ENCODE measurements at regions not wholly inside any gene's neighbourhood (a gene's known extent, or its start where the extent isn't known, plus 50 kb on each side); places are given as distances from the start of the nearest gene placed in this dataset.

- 38% methylated on average over 2 of the region's 3 CpGs for WGBS (ENCODE audit: insufficient coverage)
- no peak for TF ChIP-seq CTCF (IDR thresholded peaks at IDR 0.05)
- Histone ChIP-seq H3K4me1 (ENCODE audit: control insufficient read depth in 1 of 2, insufficient read depth in 2 of 2, low read length in 2 of 2) (peaks cover 12% of the 10 kb centered on the region in 2 donors), H4K20me1 (ENCODE audit: insufficient read depth, low read length) (no peaks in the 10 kb centered on the region), H3K27ac (ENCODE audit: low read depth in 1 of 2, low read length in 2 of 2) (peak overlapping the region in 1 of 2 donors; percentile 66), H3K4me2 (replicated peaks; ENCODE audit: extremely low read depth, low read length, poor library complexity, severe bottlenecking) (peak overlapping the region; percentile 19), H3K36me3 (replicated peaks in 1 of 2; ENCODE audit: control insufficient read depth in 1 of 2, insufficient read depth in 2 of 2, low read length in 2 of 2) (no peaks in the 10 kb centered on the region), H3K79me2 (ENCODE audit: insufficient read depth, low read length) (no peaks in the 10 kb centered on the region), H3K9me3 (replicated peaks in 1 of 2; ENCODE audit: control insufficient read depth in 1 of 2, insufficient read depth in 1 of 2, low read length in 2 of 2) (no peaks in the 10 kb centered on the region), H3K9ac (ENCODE audit: insufficient read depth, low read length, poor library complexity, severe bottlenecking) (no peak overlapping the region), H3K27me3 (ENCODE audit: control insufficient read depth in 2 of 2, insufficient read depth in 2 of 2, low read length in 2 of 2) (no peaks in the 10 kb centered on the region), H2AFZ (ENCODE audit: insufficient read depth, low read depth, low read length, poor library complexity, severe bottlenecking) (peak overlapping the region; percentile 27), H3K4me3 (replicated peaks in 1 of 3; ENCODE audit: low read depth in 2 of 3, low read length in 3 of 3) (peak overlapping the region in 1 of 3 experiments; percentile 28)
- peak overlapping the region in 1 of 2 donors; percentile 26 for H3K4me3 Mint-ChIP-seq
- intact Hi-C loops (cut with micrococcal nuclease): no loop called here
- DNase-seq: peak; percentile 7 to 29 (median 21)
- peaks cover 0 to 5% (median 0%) of the 10 kb centered on the region in 3 donors for H3K27me3 Mint-ChIP-seq (ENCODE audit: low read depth in 3 of 3)
- peak overlapping the region; percentile 28 to 84 (median 65) for H3K27ac Mint-ChIP-seq
- peaks cover 0 to 3% (median 0%) of the 10 kb centered on the region in 7 donors for H3K9me3 Mint-ChIP-seq
- H3K4me1 Mint-ChIP-seq: peaks cover 12% of the 10 kb centered on the region
- no peaks in the 10 kb centered on the region for H3K36me3 Mint-ChIP-seq
Observed at GRCh38 chr4:81814987-81815541, 343.4 kb upstream of the RASGEF1B start.

- Mint-ChIP-seq H3K27me3 (ENCODE audit: low read depth in 3 of 3) (peaks cover 0 to 2% (median 0%) of the 10 kb centered on the region in 3 donors), H3K4me3 (no peak overlapping the region), H3K36me3 (no peaks in the 10 kb centered on the region), H3K9me3 (peaks cover 0 to 2% (median 0%) of the 10 kb centered on the region in 7 donors), H3K4me1 (peaks cover 12% of the 10 kb centered on the region), H3K27ac (no peak overlapping the region)
- Histone ChIP-seq H3K4me1 (ENCODE audit: control insufficient read depth in 1 of 2, insufficient read depth in 2 of 2, low read length in 2 of 2) (peaks cover 12% of the 10 kb centered on the region in 2 donors), H3K9me3 (replicated peaks in 1 of 2; ENCODE audit: control insufficient read depth in 1 of 2, insufficient read depth in 1 of 2, low read length in 2 of 2) (no peaks in the 10 kb centered on the region), H3K4me3 (replicated peaks in 1 of 3; ENCODE audit: low read depth in 2 of 3, low read length in 3 of 3) (no peak overlapping the region), H3K36me3 (replicated peaks in 1 of 2; ENCODE audit: control insufficient read depth in 1 of 2, insufficient read depth in 2 of 2, low read length in 2 of 2) (no peaks in the 10 kb centered on the region), H3K4me2 (replicated peaks; ENCODE audit: extremely low read depth, low read length, poor library complexity, severe bottlenecking) (no peak overlapping the region), H4K20me1 (ENCODE audit: insufficient read depth, low read length) (no peaks in the 10 kb centered on the region), H3K9ac (ENCODE audit: insufficient read depth, low read length, poor library complexity, severe bottlenecking) (no peak overlapping the region), H2AFZ (ENCODE audit: insufficient read depth, low read depth, low read length, poor library complexity, severe bottlenecking) (no peak overlapping the region), H3K79me2 (ENCODE audit: insufficient read depth, low read length) (no peaks in the 10 kb centered on the region), H3K27ac (ENCODE audit: low read depth in 1 of 2, low read length in 2 of 2) (no peak overlapping the region), H3K27me3 (ENCODE audit: control insufficient read depth in 2 of 2, insufficient read depth in 2 of 2, low read length in 2 of 2) (no peaks in the 10 kb centered on the region)
- DNase-seq: no peak
- intact Hi-C loops (cut with micrococcal nuclease): no loop called here
- 80% methylated on average over 1 of the region's 5 CpGs for WGBS (ENCODE audit: insufficient coverage)
- no peak for TF ChIP-seq CTCF (IDR thresholded peaks at IDR 0.05)
Observed at GRCh38 chr4:81811562-81812293, 340.0 kb upstream of the RASGEF1B start.

Data from CD14-positive monocyte (primary cell).